ENCODE measurements at regions not wholly inside any gene's neighbourhood (a gene's known extent, or its start where the extent isn't known, plus 50 kb on each side); places are given as distances from the start of the nearest gene placed in this dataset.

DNA sequence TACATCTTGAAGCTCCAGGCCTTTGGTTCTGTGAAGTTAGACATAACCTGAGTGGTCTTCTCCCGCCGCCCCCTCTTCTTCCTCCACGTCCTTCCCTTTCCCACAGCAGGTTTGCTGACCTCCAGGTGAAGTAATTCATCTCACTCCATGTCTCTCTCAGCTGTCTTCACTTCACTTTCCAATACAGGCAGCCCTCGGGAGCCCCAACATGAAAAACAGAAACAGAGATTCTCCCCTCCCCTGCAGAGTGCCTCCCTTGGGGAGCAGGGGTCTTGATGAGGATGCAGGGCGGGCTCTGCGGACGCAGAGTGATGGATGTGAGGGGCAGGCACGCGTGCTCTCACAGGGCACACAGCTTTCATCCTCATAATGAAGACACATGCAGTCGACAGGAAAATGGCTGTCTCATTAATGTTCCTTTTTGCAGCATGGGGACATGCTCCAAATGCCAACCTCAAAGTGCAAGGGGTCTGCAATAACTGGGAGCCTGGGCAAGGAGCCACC lies 95.6 kb downstream of the GPAM start:
- TF ChIP-seq CTCF (IDR thresholded peaks at IDR 0.05): no peak
- TF ChIP-seq POLR2A (IDR thresholded peaks at IDR 0.05): no peak
